Neutrophil (primary cell): ENCODE measurements at regions not wholly inside any gene's neighbourhood (a gene's known extent, or its start where the extent isn't known, plus 50 kb on each side); places are given as distances from the start of the nearest gene placed in this dataset.

Experiments used
- H3K27ac ChIP-seq: fragments of 200-600 bp; sonication (generic); 2 replicates; pipeline ENCODE4 v1.5.1; 2016; ENCODE audit warnings: mild to moderate bottlenecking, moderate library complexity
- H3K27me3 ChIP-seq: fragments of 200-600 bp; sonication (generic); 2 replicates; pipeline ENCODE4 v1.6.0; 2016; ENCODE audit warnings: mild to moderate bottlenecking
- H3K36me3 ChIP-seq: fragments of 200-600 bp; sonication (generic); 2 replicates; pipeline ENCODE4 v1.5.1; 2017
- H3K4me1 ChIP-seq, 2 experiments: fragments of 200-600 bp in 1 of 2; sonication (generic) in 1 of 2; 1 replicate in 1 of 2; 2 replicates in 1 of 2; pipeline versions ENCODE4 v1.5.1 to v1.6.1; 2013 to 2016; ENCODE audit warnings: low read depth in 1 of 2, low read length in 1 of 2, mild to moderate bottlenecking in 1 of 2, moderate library complexity in 1 of 2; ENCODE audit not compliant: control insufficient read depth in 1 of 2, insufficient read depth in 1 of 2
- H3K4me3 ChIP-seq, 2 experiments: fragments of 200-600 bp in 1 of 2; sonication (generic) in 1 of 2; 1 replicate in 1 of 2; 2 replicates in 1 of 2; pipeline ENCODE4 v1.5.1; 2013 to 2016; ENCODE audit warnings: low read depth in 1 of 2, low read length in 1 of 2, mild to moderate bottlenecking in 1 of 2, moderate library complexity in 1 of 2
- H3K9me3 ChIP-seq: fragments of 200-600 bp; sonication (generic); 2 replicates; pipeline ENCODE4 v1.5.1; 2016
- CTCF ChIP-seq: fragments of 200-600 bp; sonication (generic); IDR thresholded peaks from 2 replicates; pipeline ENCODE4 v1.5.1; 2016; ENCODE audit warnings: antibody characterized with exemption

- Histone ChIP-seq H3K36me3 (no peaks in the 10 kb centered on the region), H3K9me3 (no peaks in the 10 kb centered on the region), H3K27ac (no peak overlapping the region), H3K27me3 (no peaks in the 10 kb centered on the region), H3K4me3 (no peak overlapping the region), H3K4me1 (no peaks in the 10 kb centered on the region)
- TF ChIP-seq CTCF = no peak
Observed at GRCh38 chr6:112920994-112921393, 573.9 kb downstream of the RFPL4B start.

DNA sequence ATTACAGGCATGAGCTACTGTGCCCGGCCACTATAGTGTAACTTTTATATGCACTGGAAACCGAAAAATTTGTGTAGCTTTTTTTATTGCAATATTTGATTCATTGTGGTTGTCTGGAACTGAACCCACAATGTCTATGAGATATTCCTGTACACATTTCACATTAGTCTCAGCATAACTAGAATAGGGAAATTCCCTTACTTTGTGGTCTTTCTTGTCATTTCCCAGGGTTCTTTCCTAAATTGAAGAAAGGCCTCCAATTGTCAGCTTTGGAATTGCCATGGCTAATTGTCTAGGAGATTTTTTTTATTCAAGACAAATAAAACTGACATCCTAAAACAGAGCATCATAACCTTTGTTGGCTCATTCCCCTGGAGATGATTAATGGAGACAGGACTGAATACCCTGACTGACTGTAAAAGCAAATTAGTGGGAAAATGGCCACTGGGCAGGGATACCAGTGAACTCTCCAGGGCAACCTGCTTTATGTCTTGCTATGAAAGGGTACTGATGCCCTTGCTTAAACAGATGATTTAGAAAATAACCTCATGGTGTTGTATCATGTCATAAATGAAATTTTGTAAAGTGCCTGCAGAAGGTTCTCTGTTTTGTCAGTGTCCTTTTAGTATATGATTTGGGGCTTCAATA is 576.9 kb downstream of the RFPL4B start:
- Histone ChIP-seq H3K36me3 (no peaks in the 10 kb centered on the region), H3K9me3 (no peaks in the 10 kb centered on the region), H3K27me3 (no peaks in the 10 kb centered on the region), H3K4me3 (no peak overlapping the region), H3K27ac (no peak overlapping the region), H3K4me1 (no peaks in the 10 kb centered on the region)
- no peak for TF ChIP-seq CTCF

GRCh38 chr6:112925702-112926101 is 578.6 kb downstream of the RFPL4B start:
- Histone ChIP-seq H3K36me3 (no peaks in the 10 kb centered on the region), H3K4me3 (no peak overlapping the region), H3K27me3 (no peaks in the 10 kb centered on the region), H3K9me3 (no peaks in the 10 kb centered on the region), H3K27ac (no peak overlapping the region), H3K4me1 (no peaks in the 10 kb centered on the region)
- no peak for TF ChIP-seq CTCF

GRCh38 chr6:112927641-112928320 is 580.7 kb downstream of the RFPL4B start:
- H3K9me3 ChIP-seq = no peaks in the 10 kb centered on the region
- H3K36me3 ChIP-seq = no peaks in the 10 kb centered on the region
- no peaks in the 10 kb centered on the region for H3K4me1 ChIP-seq
- no peaks in the 10 kb centered on the region for H3K27me3 ChIP-seq
- no peak for TF ChIP-seq CTCF
- H3K27ac ChIP-seq = no peak overlapping the region
- H3K4me3 ChIP-seq = no peak overlapping the region

GRCh38 chr6:112929641-112930040 is 582.5 kb downstream of the RFPL4B start:
- H3K27ac ChIP-seq = no peak overlapping the region
- H3K36me3 ChIP-seq = no peaks in the 10 kb centered on the region
- H3K4me1 ChIP-seq = no peaks in the 10 kb centered on the region
- TF ChIP-seq CTCF = no peak
- no peaks in the 10 kb centered on the region for H3K9me3 ChIP-seq
- no peaks in the 10 kb centered on the region for H3K27me3 ChIP-seq
- no peak overlapping the region for H3K4me3 ChIP-seq
